Smooth muscle cell (in vitro differentiated cells): ENCODE measurements at regions not wholly inside any gene's neighbourhood (a gene's known extent, or its start where the extent isn't known, plus 50 kb on each side); places are given as distances from the start of the nearest gene placed in this dataset.

Source experiments
- DNase-seq: peaks from one replicate; lab custom pipeline; 2025; ENCODE audit not compliant: unreplicated experiment; lab: John Stamatoyannopoulos, UW
- H2AFZ ChIP-seq: fragments of 200-600 bp; sonication (generic); 2 replicates; pipeline ENCODE4 v1.6.0; 2016; ENCODE audit warnings: antibody characterized with exemption, low read depth, mild to moderate bottlenecking
- H3F3A ChIP-seq: fragments of 200-600 bp; sonication (generic); 2 replicates; pipeline ENCODE4 v1.6.0; 2017; ENCODE audit warnings: antibody characterized with exemption, low read depth
- H3K27ac ChIP-seq: fragments of 200-600 bp; sonication (generic); 2 replicates; pipeline ENCODE4 v1.5.1; 2016; ENCODE audit warnings: low read depth, mild to moderate bottlenecking
- H3K27me3 ChIP-seq: fragments of 200-600 bp; sonication (generic); 2 replicates; pipeline ENCODE4 v1.6.1; 2016; ENCODE audit warnings: low read depth, mild to moderate bottlenecking
- H3K36me3 ChIP-seq: fragments of 200-600 bp; sonication (generic); 2 replicates; pipeline ENCODE4 v1.5.1; 2016; ENCODE audit warnings: low read depth
- H3K4me1 ChIP-seq: fragments of 200-600 bp; sonication (generic); 2 replicates; pipeline ENCODE4 v1.5.1; 2016; ENCODE audit warnings: low read depth
- H3K4me2 ChIP-seq: fragments of 200-600 bp; sonication (generic); 2 replicates; pipeline ENCODE4 v1.6.0; 2016; ENCODE audit warnings: mild to moderate bottlenecking
- H3K4me3 ChIP-seq: fragments of 200-600 bp; sonication (generic); 2 replicates; pipeline ENCODE4 v1.5.1; 2016; ENCODE audit warnings: mild to moderate bottlenecking
- H3K79me2 ChIP-seq: fragments of 200-600 bp; sonication (generic); 2 replicates; pipeline ENCODE4 v1.6.0; 2016; ENCODE audit warnings: low read depth, mild to moderate bottlenecking
- H3K9ac ChIP-seq: fragments of 200-600 bp; sonication (generic); 2 replicates; pipeline ENCODE4 v1.6.0; 2016; ENCODE audit warnings: low read depth
- H3K9me3 ChIP-seq: fragments of 200-600 bp; sonication (generic); replicated peaks from 2 replicates; pipeline ENCODE4 v1.5.1; 2016; ENCODE audit warnings: low read depth
- H4K20me1 ChIP-seq: fragments of 200-600 bp; sonication (generic); 2 replicates; pipeline ENCODE4 v1.6.0; 2016; ENCODE audit warnings: low read depth
- WGBS: methylation state at CpG from one replicate; pipeline ENCODE4 v1.1.7; 2016; ENCODE audit warnings: low lambda C conversion rate; 5-methylcytosine and 5-hydroxymethylcytosine counted together
- TF ChIP-seq, protein P1 (sequence below): fragments of 200-600 bp; sonication (generic); IDR thresholded peaks from 2 replicates; pipeline ENCODE4 v1.5.1; 2017; ENCODE audit warnings: borderline replicate concordance, mild to moderate bottlenecking, antibody characterized with exemption; ENCODE audit not compliant: insufficient read depth, poor library complexity, severe bottlenecking

DNA sequence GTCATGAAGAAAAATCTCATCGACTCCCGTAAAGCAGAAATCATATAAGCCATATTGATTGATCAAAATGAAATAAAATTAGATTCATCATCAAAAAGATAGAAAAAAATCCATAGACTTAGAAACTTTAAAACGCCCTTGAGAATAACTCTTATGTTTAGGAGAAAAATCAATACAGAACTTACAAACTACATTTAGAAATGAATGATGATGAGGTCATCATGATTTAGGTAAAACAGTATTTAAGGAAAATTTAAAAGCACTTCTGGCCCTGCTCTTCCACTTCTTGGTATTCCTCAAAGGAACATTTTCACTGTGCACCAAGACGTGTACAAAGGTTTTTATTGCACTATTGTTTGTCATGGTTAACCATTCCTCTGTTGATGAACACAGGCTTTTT is 173.4 kb upstream of the PSMD7 start:
- H3K4me1 ChIP-seq: no peaks in the 10 kb centered on the region
- H3K36me3 ChIP-seq: no peaks in the 10 kb centered on the region
- 85% methylated on average over 4 of the region's 4 CpGs for WGBS
- no peak for DNase-seq
- H4K20me1 ChIP-seq: no peaks in the 10 kb centered on the region
- H3K4me2 ChIP-seq: no peak overlapping the region
- H3K27ac ChIP-seq: no peak overlapping the region
- TF ChIP-seq, protein P1, sequence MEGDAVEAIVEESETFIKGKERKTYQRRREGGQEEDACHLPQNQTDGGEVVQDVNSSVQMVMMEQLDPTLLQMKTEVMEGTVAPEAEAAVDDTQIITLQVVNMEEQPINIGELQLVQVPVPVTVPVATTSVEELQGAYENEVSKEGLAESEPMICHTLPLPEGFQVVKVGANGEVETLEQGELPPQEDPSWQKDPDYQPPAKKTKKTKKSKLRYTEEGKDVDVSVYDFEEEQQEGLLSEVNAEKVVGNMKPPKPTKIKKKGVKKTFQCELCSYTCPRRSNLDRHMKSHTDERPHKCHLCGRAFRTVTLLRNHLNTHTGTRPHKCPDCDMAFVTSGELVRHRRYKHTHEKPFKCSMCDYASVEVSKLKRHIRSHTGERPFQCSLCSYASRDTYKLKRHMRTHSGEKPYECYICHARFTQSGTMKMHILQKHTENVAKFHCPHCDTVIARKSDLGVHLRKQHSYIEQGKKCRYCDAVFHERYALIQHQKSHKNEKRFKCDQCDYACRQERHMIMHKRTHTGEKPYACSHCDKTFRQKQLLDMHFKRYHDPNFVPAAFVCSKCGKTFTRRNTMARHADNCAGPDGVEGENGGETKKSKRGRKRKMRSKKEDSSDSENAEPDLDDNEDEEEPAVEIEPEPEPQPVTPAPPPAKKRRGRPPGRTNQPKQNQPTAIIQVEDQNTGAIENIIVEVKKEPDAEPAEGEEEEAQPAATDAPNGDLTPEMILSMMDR: no peak
- H3K9ac ChIP-seq: no peak overlapping the region
- no peaks in the 10 kb centered on the region for H3K79me2 ChIP-seq
- no peaks in the 10 kb centered on the region for H3K27me3 ChIP-seq
- no peak overlapping the region for H2AFZ ChIP-seq
- no peaks in the 10 kb centered on the region for H3F3A ChIP-seq
- peaks cover 5% of the 10 kb centered on the region for H3K9me3 ChIP-seq
- no peak overlapping the region for H3K4me3 ChIP-seq

DNA sequence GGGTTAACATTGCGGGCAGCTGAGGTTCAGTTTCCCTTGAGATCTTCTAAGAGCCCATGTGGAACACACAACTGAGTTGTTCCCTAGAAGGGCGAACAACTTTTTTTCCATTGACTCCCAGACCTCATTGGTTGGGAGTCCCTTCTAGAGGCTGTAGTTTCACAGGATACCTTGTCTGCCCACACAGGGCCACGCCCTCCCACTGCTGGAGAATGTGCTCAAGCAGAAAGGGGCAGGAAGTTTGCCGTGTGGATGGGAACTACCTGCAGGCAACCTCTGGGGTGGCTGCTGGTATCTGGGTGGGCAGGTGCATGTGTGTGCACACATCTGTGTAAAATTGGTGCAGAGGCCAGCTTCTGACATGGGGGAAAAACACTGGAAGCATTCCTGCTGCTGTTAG is 178.8 kb upstream of the PSMD7 start:
- H3F3A ChIP-seq: no peaks in the 10 kb centered on the region
- no peaks in the 10 kb centered on the region for H3K9me3 ChIP-seq
- H4K20me1 ChIP-seq: no peaks in the 10 kb centered on the region
- H2AFZ ChIP-seq: no peak overlapping the region
- H3K9ac ChIP-seq: no peak overlapping the region
- no peaks in the 10 kb centered on the region for H3K27me3 ChIP-seq
- no peaks in the 10 kb centered on the region for H3K4me1 ChIP-seq
- H3K36me3 ChIP-seq: no peaks in the 10 kb centered on the region
- TF ChIP-seq, protein P1: no peak
- WGBS: 87% methylated on average over 4 of the region's 4 CpGs
- no peak overlapping the region for H3K4me3 ChIP-seq
- H3K27ac ChIP-seq: no peak overlapping the region
- no peak for DNase-seq
- H3K79me2 ChIP-seq: no peaks in the 10 kb centered on the region
- H3K4me2 ChIP-seq: no peak overlapping the region

GRCh38 chr16:74113545-74113944 is 183.1 kb upstream of the PSMD7 start:
- Histone ChIP-seq H3K4me2 (no peak overlapping the region), H3K4me1 (no peaks in the 10 kb centered on the region)
- 89% methylated on average over 8 of the region's 8 CpGs for WGBS

GRCh38 chr16:74111456-74111982 is 185.1 kb upstream of the PSMD7 start:
- no peaks in the 10 kb centered on the region for H3F3A ChIP-seq
- no peaks in the 10 kb centered on the region for H3K27me3 ChIP-seq
- H4K20me1 ChIP-seq: no peaks in the 10 kb centered on the region
- H3K4me1 ChIP-seq: peaks cover 3% of the 10 kb centered on the region
- no peak overlapping the region for H3K4me2 ChIP-seq
- DNase-seq: no peak
- WGBS: 85% methylated on average over 2 of the region's 2 CpGs
- H3K9ac ChIP-seq: no peak overlapping the region
- H3K36me3 ChIP-seq: no peaks in the 10 kb centered on the region
- no peaks in the 10 kb centered on the region for H3K9me3 ChIP-seq
- H3K4me3 ChIP-seq: no peak overlapping the region
- H3K79me2 ChIP-seq: no peaks in the 10 kb centered on the region
- H3K27ac ChIP-seq: no peak overlapping the region
- TF ChIP-seq, protein P1: no peak
- no peak overlapping the region for H2AFZ ChIP-seq

More at GRCh38 chr16:74113545-74113944, 183.1 kb upstream of the PSMD7 start:
- no peak for DNase-seq
- Histone ChIP-seq H3K27me3 (no peaks in the 10 kb centered on the region), H3K27ac (no peak overlapping the region), H3K4me3 (no peak overlapping the region), H4K20me1 (no peaks in the 10 kb centered on the region), H3K9me3 (no peaks in the 10 kb centered on the region), H3K36me3 (no peaks in the 10 kb centered on the region), H2AFZ (no peak overlapping the region), H3F3A (no peaks in the 10 kb centered on the region), H3K79me2 (no peaks in the 10 kb centered on the region), H3K9ac (no peak overlapping the region)
- TF ChIP-seq, protein P1: no peak
